ENCODE measurements at regions not wholly inside any gene's neighbourhood (a gene's known extent, or its start where the extent isn't known, plus 50 kb on each side); places are given as distances from the start of the nearest gene placed in this dataset.

DNA sequence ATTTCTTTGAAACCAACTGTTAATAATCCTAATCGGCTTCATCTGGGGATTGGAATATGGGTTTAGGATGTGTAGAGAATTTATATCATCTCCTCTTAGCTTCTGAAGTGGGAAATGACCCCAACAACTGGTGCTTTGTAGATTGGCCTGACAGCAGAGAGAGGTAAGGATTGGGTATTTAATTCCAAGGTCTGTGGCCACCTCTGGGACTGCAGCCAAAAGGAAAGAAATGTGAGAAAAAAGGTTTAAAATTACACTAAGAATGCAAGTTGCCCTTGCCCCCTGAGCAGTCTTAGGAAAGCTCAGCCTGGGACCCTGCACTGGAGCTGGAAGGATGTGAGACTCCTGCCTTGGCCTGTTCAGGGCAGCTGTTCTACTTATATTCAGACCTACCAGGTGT, 157.1 kb downstream of the FTCDNL1 start:
- TF ChIP-seq, protein P1, sequence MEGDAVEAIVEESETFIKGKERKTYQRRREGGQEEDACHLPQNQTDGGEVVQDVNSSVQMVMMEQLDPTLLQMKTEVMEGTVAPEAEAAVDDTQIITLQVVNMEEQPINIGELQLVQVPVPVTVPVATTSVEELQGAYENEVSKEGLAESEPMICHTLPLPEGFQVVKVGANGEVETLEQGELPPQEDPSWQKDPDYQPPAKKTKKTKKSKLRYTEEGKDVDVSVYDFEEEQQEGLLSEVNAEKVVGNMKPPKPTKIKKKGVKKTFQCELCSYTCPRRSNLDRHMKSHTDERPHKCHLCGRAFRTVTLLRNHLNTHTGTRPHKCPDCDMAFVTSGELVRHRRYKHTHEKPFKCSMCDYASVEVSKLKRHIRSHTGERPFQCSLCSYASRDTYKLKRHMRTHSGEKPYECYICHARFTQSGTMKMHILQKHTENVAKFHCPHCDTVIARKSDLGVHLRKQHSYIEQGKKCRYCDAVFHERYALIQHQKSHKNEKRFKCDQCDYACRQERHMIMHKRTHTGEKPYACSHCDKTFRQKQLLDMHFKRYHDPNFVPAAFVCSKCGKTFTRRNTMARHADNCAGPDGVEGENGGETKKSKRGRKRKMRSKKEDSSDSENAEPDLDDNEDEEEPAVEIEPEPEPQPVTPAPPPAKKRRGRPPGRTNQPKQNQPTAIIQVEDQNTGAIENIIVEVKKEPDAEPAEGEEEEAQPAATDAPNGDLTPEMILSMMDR (IDR thresholded peaks at IDR 0.05; ENCODE audit: low read depth, low read length, missing control alignments), result no peak
- no peak for DNase-seq (ENCODE audit: extremely low read depth, low read depth)
- H3K4me3 ChIP-seq (replicated peaks; ENCODE audit: low read depth, low read length), result no peak overlapping the region

- TF ChIP-seq, protein P1 (IDR thresholded peaks at IDR 0.05; ENCODE audit: low read depth, low read length, missing control alignments), result no peak
- no peak for DNase-seq (ENCODE audit: extremely low read depth, low read depth)
- H3K4me3 ChIP-seq (replicated peaks; ENCODE audit: low read depth, low read length), result no peak overlapping the region
Observed at GRCh38 chr2:199692489-199692888, 158.5 kb downstream of the FTCDNL1 start.

DNA sequence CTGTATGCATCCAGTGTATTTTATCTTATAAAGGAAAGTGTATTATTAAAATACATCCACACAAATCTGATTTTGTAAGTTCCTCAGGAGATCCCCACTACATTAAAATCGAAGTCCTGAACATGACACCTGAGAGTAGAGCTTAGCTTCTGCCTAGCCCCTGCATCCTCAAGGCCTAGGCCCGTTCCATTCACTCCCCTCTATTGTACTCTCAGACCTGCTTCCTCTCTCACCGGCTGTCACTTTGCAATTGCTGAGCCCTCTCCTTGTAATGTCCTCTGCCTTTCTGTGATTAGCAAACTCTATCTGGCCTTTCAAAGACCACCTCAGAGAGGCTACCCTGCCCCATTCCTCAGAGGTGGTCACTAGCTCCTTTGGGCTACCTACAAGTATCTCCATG, 160.8 kb downstream of the FTCDNL1 start:
- H3K4me3 ChIP-seq (replicated peaks; ENCODE audit: low read depth, low read length), result no peak overlapping the region
- TF ChIP-seq, protein P1 (IDR thresholded peaks at IDR 0.05; ENCODE audit: low read depth, low read length, missing control alignments), result no peak
- no peak for DNase-seq (ENCODE audit: extremely low read depth, low read depth)

GRCh38 chr2:199685669-199686068, 165.3 kb downstream of the FTCDNL1 start:
- DNase-seq (ENCODE audit: extremely low read depth, low read depth), result no peak
- H3K4me3 ChIP-seq (replicated peaks; ENCODE audit: low read depth, low read length), result no peak overlapping the region
- TF ChIP-seq, protein P1 (IDR thresholded peaks at IDR 0.05; ENCODE audit: low read depth, low read length, missing control alignments), result no peak

DNA sequence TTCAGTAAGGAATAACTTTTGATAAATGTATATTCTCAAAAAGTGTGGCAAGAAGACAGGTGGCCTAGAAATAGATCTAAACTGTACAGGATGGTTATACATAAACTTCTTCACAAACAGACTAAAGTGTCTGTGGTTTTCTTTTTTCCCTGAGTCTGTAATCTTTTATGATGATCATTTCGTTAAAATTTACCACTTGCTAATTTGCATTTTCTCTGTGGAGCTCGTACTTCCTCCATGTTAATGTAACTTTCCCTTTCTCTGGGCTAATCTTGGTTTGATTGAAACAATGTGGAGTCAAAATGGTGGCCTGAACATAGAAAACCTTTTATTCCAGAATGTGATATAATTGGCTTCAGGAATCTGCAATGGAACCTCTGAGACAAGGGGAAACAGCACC, 166.2 kb downstream of the FTCDNL1 start:
- no peak for DNase-seq (ENCODE audit: extremely low read depth, low read depth)
- H3K4me3 ChIP-seq (replicated peaks; ENCODE audit: low read depth, low read length), result no peak overlapping the region
- TF ChIP-seq, protein P1 (IDR thresholded peaks at IDR 0.05; ENCODE audit: low read depth, low read length, missing control alignments), result no peak

- no peak overlapping the region for H3K4me3 ChIP-seq (replicated peaks; ENCODE audit: low read depth, low read length)
- TF ChIP-seq, protein P1 (IDR thresholded peaks at IDR 0.05; ENCODE audit: low read depth, low read length, missing control alignments), result no peak
- DNase-seq (ENCODE audit: extremely low read depth, low read depth), result no peak
Observed at GRCh38 chr2:199684168-199684567, 166.8 kb downstream of the FTCDNL1 start.

GRCh38 chr2:199682001-199682400, 169.0 kb downstream of the FTCDNL1 start:
- no peak for DNase-seq (ENCODE audit: extremely low read depth, low read depth)
- H3K4me3 ChIP-seq (replicated peaks; ENCODE audit: low read depth, low read length), result no peak overlapping the region
- TF ChIP-seq, protein P1 (IDR thresholded peaks at IDR 0.05; ENCODE audit: low read depth, low read length, missing control alignments), result no peak
